Lower leg skin (tissue), 3 donors: ENCODE measurements at regions not wholly inside any gene's neighbourhood (a gene's known extent, or its start where the extent isn't known, plus 50 kb on each side); places are given as distances from the start of the nearest gene placed in this dataset.

Experiments
- CTCF ChIP-seq, 3 donors: fragments of 450-650 bp; IDR thresholded peaks; one replicate each; pipeline ENCODE4 v1.5.1; 2016; ENCODE audit warnings: antibody characterized with exemption in 3 of 3, mild to moderate bottlenecking in 3 of 3, moderate library complexity in 2 of 3
- POLR2A ChIP-seq, 2 donors: fragments of 450-650 bp; IDR thresholded peaks; one replicate each; pipeline ENCODE4 v1.6.1; 2016 to 2017; ENCODE audit warnings: antibody characterized with exemption in 2 of 2, mild to moderate bottlenecking in 1 of 2, moderate library complexity in 1 of 2

DNA sequence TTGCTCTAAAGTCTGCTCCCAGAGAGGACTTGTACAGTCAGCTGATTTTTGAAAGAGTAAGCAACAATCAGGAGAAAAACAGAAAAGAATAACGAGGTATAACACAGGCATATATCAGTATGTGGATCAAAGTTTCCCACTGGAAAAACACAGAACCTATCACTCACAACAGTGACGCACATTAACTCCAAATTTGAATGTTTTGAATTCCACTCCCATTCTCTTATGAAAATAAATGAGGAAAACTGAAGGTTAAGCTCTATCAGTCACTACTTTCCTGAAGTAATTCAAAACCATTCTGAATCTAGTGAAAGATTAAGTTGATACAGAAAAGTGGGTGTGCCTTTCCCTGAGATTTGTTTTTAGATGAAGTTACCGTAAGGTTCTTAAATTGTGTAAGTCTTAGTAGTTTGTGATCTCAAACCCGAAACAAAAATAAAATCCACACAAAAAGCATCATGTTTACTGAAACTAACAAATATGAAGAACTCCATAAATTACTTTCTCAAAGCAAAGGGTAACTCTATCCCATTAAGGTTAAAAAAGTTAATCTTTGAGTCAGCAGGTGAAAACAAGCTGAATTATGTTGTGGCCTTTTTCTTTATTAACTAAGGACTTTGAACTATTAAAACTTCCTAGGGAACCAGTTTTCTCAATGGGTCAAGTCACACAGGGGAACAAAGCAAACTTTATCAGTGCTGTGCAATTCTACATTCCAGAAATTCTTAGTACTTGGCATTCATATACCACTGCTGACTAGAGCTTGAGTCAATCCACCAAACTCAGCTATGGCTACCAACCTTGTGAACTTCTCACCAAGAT lies 115.7 kb downstream of the OGFRL1 start:
- TF ChIP-seq POLR2A (IDR thresholded peaks at IDR 0.05): no peak
- no peak for TF ChIP-seq CTCF (IDR thresholded peaks at IDR 0.05)
